IMR-90 (cell line): ENCODE measurements at regions not wholly inside any gene's neighbourhood (a gene's known extent, or its start where the extent isn't known, plus 50 kb on each side); places are given as distances from the start of the nearest gene placed in this dataset.

Experiments
- POLR2A ChIP-seq: IDR thresholded peaks from 2 replicates; pipeline ENCODE4 v1.6.1; 2012; ENCODE audit warnings: mild to moderate bottlenecking, low read depth, low read length
- RCOR1 ChIP-seq: IDR thresholded peaks from 2 replicates; pipeline ENCODE4 v1.6.1; 2012; ENCODE audit warnings: mild to moderate bottlenecking, low read length, improper control_type of control experiment; ENCODE audit not compliant: insufficient replicate concordance
- TF ChIP-seq, protein P1 (sequence below): conservative IDR thresholded peaks from 2 replicates; pipeline ENCODE4 v1.5.1; 2012; ENCODE audit warnings: mild to moderate bottlenecking, low read depth, low read length, improper control_type of control experiment

- TF ChIP-seq, protein P1, sequence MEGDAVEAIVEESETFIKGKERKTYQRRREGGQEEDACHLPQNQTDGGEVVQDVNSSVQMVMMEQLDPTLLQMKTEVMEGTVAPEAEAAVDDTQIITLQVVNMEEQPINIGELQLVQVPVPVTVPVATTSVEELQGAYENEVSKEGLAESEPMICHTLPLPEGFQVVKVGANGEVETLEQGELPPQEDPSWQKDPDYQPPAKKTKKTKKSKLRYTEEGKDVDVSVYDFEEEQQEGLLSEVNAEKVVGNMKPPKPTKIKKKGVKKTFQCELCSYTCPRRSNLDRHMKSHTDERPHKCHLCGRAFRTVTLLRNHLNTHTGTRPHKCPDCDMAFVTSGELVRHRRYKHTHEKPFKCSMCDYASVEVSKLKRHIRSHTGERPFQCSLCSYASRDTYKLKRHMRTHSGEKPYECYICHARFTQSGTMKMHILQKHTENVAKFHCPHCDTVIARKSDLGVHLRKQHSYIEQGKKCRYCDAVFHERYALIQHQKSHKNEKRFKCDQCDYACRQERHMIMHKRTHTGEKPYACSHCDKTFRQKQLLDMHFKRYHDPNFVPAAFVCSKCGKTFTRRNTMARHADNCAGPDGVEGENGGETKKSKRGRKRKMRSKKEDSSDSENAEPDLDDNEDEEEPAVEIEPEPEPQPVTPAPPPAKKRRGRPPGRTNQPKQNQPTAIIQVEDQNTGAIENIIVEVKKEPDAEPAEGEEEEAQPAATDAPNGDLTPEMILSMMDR, result no peak
- TF ChIP-seq POLR2A (no peak), RCOR1 (no peak)
Measured at GRCh38 chr6:150466196-150466595, 97.4 kb downstream of the IYD start.
